ENCODE measurements at regions not wholly inside any gene's neighbourhood (a gene's known extent, or its start where the extent isn't known, plus 50 kb on each side); places are given as distances from the start of the nearest gene placed in this dataset.
A peak's percentile ranks its signal among the peaks of the same experiment; 100 is the strongest.
"Not testable (repeated sequence)": the region's sequence is repeated elsewhere in the genome, so short reads cannot be mapped to it uniquely, and the experiment has no call there.

GRCh38 chr7:116340943-116341907 lies 130.9 kb downstream of the TES start:
- DNase-seq (ENCODE audit: low spot score) (no peak), FAIRE-seq (no peak)

GRCh38 chr7:116342125-116342524 lies 131.8 kb downstream of the TES start:
- DNase-seq (ENCODE audit: low spot score) (no peak), FAIRE-seq (no peak)

GRCh38 chr7:116347151-116347832 lies 137.0 kb downstream of the TES start:
- FAIRE-seq (no peak), DNase-seq (ENCODE audit: low spot score) (no peak)

GRCh38 chr7:116348346-116348745 lies 138.0 kb downstream of the TES start:
- no peak for DNase-seq (ENCODE audit: low spot score)
- FAIRE-seq: no peak

GRCh38 chr7:116351966-116352365 lies 141.6 kb downstream of the TES start:
- DNase-seq (ENCODE audit: low spot score): no peak
- no peak for FAIRE-seq

- FAIRE-seq (no peak), DNase-seq (ENCODE audit: low spot score) (peak; percentile 51)
Observed at GRCh38 chr7:116353647-116354046, 143.3 kb downstream of the TES start.

GRCh38 chr7:116354171-116354545 lies 143.8 kb downstream of the TES start:
- no peak for FAIRE-seq
- no peak for DNase-seq (ENCODE audit: low spot score)

GRCh38 chr7:116354546-116355423 lies 144.4 kb downstream of the TES start:
- DNase-seq (ENCODE audit: low spot score) (peak; percentile 99), FAIRE-seq (peak; percentile 92)

- no peak for DNase-seq (ENCODE audit: low spot score)
- no peak for FAIRE-seq
Observed at GRCh38 chr7:116355424-116355765, 144.1 kb upstream of the CAV2 start.

- FAIRE-seq (no peak), DNase-seq (ENCODE audit: low spot score) (no peak)
Observed at GRCh38 chr7:116356333-116356965, 143.1 kb upstream of the CAV2 start.

GRCh38 chr7:116356979-116357378 lies 142.6 kb upstream of the CAV2 start:
- FAIRE-seq: no peak
- peak; percentile 17 for DNase-seq (ENCODE audit: low spot score)

- peak; percentile 85 for DNase-seq (ENCODE audit: low spot score)
Observed at GRCh38 chr7:116357781-116358670, 141.5 kb upstream of the CAV2 start.

GRCh38 chr7:116361767-116362166 lies 137.8 kb upstream of the CAV2 start:
- FAIRE-seq (no peak), DNase-seq (ENCODE audit: low spot score) (no peak)

More at GRCh38 chr7:116357781-116358670, 141.5 kb upstream of the CAV2 start:
- peak; percentile 97 for FAIRE-seq

GRCh38 chr7:116363637-116364432 lies 135.7 kb upstream of the CAV2 start:
- no peak for FAIRE-seq

GRCh38 chr7:116364469-116364868 lies 135.1 kb upstream of the CAV2 start:
- FAIRE-seq (no peak), DNase-seq (ENCODE audit: low spot score) (no peak)

More at GRCh38 chr7:116363637-116364432, 135.7 kb upstream of the CAV2 start:
- no peak for DNase-seq (ENCODE audit: low spot score)

- FAIRE-seq (no peak), DNase-seq (ENCODE audit: low spot score) (no peak)
Observed at GRCh38 chr7:116365797-116366196, 133.7 kb upstream of the CAV2 start.

GRCh38 chr7:116367171-116367813 lies 132.2 kb upstream of the CAV2 start:
- no peak for FAIRE-seq
- no peak for DNase-seq (ENCODE audit: low spot score)

GRCh38 chr7:116368965-116369364 lies 130.6 kb upstream of the CAV2 start:
- FAIRE-seq (no peak), DNase-seq (ENCODE audit: low spot score) (no peak)

GRCh38 chr7:116371536-116371935 lies 128.0 kb upstream of the CAV2 start:
- not testable (repeated sequence) for FAIRE-seq; DNase-seq (ENCODE audit: low spot score)
